ENCODE measurements at regions not wholly inside any gene's neighbourhood (a gene's known extent, or its start where the extent isn't known, plus 50 kb on each side); places are given as distances from the start of the nearest gene placed in this dataset.

GRCh38 chr5:33334829-33335228 lies 105.9 kb upstream of the TARS1 start:
- no peak for DNase-seq

DNA sequence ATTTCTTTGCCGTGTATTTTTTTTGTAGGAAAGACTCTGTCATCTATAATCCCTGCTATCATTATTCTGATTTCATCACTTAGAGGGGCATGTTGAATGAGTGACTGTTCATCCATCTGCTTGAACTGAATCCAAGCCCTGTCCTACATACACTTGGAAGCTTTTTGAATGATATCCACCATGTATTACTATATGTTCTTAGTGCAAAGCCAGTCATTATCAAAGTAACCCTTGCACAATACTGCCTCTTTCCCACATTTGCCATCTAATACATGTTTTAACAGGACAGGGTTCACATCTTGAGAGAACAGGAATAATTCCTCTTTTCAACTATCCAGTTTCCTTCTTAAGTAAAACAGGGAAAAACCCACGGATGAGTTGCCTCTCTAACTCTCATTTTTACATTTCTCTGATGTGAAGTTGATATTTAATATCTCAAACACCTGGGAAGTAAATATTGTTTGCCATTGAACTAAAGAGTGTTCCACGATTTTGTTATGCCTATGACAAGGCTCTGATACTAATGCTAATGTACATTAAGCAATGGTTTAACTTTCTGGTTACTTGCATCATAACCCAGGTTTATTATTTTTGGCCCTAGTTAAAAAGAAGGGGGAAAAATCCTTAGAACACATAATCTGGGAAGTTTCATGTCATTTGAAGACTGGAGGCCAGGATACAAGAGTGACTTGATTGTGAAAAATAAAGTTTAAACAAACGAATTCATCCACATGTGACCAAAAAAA lies 103.7 kb upstream of the TARS1 start:
- DNase-seq = no peak

DNA sequence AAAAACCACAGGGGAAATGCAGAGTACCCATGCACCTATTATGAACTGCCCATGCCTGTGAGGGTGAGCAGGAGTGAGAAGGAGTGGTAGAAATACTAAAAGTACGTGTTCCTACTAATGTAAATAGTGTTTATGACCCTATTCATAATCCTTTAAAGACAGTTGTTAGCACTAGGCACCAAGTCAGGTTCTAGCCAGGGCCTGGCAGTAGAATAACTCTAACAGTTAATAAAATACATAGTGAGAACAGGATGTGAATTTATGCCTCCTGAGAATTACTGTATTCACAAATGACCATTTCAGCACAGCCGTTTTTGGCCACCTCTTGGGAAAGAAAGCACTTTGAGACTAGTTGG lies 103.2 kb upstream of the TARS1 start:
- no peak for DNase-seq

DNA sequence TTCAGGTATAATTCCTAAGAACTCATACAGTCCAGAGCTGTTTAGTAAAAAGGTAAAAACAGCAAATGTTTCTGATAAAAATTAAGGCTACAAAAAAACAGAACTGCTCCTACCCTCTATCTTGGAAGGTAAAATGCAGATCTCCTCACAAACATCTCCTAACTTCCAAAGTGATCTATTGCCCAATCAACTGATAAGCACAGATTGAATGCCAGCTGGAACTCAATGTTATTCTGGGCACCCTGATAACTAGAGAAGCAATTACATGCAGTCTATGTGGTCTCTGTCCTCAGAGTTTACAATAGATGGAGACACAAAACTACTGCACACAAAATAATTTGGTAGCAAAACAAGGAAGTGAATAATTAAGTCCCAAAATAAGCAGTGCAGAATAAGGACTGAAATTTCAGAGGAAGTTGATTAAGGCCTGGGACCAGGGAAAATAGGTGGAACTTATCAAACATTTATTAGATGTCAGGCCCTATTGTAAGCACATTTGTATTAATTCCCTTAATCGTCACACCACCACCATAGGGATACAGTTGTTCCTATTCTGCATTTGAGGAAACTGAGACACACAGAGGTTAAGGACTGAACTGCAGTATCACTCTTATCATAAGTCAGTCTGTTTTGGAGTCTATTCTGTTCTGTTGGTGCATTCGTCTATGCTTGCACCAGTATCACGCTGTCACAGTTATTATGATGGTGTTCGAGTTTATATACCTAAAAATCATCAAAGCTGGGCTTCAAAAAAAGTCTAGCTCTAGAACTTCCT lies 102.2 kb upstream of the TARS1 start:
- DNase-seq = no peak

DNA sequence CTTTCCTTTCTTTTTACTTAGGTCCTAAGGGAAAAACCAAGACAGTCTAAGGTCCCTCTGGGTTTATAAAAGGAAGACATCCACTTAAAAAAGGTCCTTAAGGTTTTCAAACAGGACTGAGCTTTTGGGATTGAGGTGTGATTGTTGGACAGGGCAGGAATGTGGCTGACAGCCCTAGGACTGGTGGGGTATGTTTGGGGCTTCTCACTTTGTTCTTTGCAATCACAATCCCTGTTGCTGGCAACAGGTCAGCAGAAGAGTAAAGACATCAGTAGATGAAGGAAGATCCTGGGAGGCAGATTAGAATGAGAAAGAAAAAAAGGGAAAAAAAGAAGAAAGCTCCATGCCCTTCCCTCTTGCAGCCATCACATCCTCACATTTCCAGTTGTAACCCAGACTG lies 101.4 kb upstream of the TARS1 start:
- no peak for DNase-seq

DNA sequence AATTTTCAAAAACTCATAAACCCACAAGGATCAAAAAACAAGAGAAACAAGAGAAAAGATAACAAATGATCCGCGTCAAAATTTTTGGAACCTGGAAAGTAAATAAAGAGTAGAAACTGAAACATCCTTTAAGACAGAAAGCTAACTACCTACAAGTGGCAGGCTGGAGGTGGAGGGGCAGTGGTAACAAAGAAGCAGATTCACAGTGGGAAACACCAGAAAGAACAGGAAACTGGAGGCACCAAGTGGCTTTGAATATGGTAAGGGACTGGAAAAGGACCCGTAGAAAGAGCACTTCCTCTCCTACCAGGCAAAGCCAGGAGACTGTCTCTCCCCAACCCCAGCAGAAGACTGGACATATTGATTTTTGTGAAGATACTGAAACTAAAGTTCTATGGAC lies 100.6 kb upstream of the TARS1 start:
- DNase-seq = no peak

DNA sequence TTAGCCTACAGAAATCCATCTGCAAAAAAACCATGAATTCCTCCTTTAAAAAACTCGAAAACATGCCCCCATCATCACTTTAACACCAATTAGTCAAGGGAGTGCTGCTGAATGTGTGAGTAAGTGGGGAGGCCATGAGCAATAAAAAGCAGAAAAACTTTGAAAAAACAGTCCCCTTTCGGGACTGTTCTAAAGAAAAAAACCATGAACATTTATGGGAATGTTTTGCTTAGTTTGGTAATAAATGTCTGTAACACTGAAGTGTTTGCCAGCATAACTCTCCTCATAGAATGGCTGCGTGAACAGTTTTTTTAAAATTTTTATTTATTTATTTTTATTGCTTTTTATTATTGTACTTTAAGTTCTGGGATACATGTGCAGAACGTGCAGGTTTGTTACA lies 99.4 kb upstream of the TARS1 start:
- DNase-seq = no peak

DNA sequence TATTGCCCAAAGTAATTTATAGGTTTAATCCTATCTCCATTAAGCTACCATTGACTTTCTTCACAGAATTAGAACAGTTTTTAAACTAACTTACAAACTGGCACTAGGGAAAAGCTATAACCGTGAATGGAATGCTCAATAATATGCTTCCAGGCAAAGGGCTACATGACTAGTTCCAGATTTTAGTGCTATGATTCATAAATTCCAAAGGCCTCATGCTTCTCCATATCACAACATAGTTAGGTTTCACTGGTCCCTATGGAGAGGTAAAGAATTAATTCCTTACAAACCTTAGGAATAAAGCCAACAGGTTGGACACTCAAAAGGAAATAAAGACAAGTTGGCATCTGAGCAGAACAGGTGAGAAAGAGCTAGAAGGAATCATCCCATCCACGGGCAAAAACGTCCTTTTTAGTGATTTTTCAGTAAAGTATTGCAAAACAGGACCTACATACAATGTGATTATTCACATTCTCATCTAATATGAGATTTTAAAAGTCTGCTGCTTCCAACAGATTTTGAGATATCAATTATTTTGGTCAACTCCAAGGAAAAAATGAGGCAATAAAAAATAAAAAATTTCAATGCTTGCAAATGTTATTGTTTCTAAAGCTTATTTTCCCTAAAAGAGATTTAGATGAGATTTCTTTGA lies 97.0 kb upstream of the TARS1 start:
- no peak for DNase-seq

GRCh38 chr5:33346534-33346933 lies 94.2 kb upstream of the TARS1 start:
- no peak for DNase-seq

DNA sequence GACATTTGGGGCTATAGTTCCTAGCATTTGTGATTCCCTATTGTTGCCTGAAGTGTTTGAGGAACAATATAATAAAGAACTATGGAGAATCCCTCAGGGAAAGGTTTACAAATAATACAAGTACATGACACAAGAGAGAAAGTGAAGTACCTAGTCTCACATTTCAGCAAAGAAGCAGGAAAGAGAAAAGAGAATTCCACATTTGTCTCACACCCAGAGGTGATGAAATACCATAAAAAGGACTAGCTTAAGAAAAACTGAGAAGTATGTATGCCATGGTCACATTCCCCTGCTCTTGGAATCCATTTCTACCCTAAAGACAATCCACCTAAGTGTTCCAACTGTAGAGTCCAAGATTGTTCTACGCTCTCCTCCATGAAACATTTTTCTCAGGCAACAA lies 79.0 kb upstream of the TARS1 start:
- no peak for DNase-seq

- no peak for DNase-seq
Measured at GRCh38 chr5:33362915-33363314, 77.8 kb upstream of the TARS1 start.

- no peak for DNase-seq
Measured at GRCh38 chr5:33363537-33363936, 77.2 kb upstream of the TARS1 start.

DNA sequence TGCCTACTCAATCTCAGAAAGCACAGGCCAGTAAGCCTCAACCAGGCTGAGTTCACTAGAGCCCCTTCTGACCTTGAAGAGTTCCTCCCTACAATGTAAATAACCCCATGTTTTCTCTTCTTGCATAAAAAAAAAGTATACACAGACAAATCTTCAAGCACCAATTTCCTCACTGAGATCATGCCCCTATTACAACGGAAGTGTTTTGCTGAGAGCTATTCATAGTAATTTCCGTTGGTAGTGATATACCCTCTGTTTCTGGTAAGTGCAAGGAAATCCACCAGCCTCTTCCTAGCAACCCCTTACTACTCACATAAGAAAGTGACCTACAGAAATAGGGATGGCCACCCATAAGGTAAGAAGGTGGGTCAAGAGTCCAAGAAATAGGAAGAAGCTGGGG lies 76.4 kb upstream of the TARS1 start:
- DNase-seq = no peak

GRCh38 chr5:33367416-33367815 lies 73.3 kb upstream of the TARS1 start:
- DNase-seq = no peak

DNA sequence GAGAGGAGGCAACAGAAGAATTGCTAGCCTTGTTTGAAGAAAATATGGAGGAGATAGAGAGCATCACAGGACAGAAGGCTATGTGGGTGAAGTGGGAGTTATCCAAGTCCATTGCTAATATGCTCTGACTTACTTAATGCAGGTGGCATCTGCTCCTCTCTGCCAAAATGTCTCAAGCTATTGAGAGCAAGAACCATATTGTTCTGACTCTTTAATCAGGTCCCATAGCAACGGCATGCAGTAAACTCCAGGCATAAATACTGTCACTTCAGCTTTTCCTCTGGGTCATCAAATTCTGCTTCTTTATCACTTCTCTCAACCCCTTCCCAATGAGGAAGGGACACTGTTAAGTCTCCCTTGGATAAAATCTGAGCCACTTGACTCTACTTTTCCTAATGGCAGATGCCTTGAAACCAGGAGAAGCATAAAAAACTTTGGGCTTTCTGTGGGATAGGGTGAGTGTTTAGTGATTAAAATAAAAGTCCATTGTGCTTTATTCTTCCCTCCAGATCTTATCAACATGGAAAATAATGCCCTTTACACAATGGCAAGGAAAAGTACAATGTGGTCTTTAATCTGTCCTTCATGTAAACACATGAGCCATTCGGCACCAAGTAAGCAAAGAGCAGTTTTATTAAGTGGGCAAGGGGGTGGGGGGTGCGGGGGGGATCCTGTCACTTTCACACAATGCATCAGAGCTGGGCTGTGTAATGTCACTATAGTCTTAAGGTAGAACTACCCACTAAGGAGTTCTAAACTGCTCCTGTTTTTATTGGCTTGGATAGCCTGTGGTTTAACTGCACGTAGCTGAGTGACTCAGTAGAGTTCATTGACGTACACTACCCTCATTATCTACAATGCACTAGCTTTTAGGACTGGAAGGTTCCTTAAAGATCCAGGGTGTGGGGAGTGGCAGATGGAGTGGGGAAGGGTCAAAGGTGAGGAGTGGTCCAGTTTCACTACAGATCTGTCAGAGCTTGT lies 71.0 kb upstream of the TARS1 start:
- no peak for DNase-seq

DNA sequence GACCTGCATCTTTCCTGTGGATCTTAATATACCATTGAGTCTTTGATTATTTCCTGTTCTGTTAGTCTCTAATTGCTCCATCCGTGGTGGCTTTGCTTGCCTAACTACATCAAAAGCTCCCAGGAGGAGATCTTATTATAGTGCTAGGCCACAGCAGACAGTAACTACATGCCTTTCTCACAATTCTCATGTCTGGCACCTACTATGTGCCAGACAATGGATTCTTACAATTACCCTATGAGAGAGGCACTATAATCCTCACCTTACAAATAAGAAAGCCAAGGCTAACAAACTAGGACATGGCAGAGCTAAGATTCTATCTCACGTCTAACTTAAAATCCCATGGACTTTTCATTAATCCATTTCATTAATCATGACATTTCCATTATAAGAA lies 70.3 kb upstream of the TARS1 start:
- DNase-seq = no peak

- DNase-seq = no peak
Measured at GRCh38 chr5:33371660-33372059, 69.1 kb upstream of the TARS1 start.

- no peak for DNase-seq
Measured at GRCh38 chr5:33372721-33373472, 67.9 kb upstream of the TARS1 start.

DNA sequence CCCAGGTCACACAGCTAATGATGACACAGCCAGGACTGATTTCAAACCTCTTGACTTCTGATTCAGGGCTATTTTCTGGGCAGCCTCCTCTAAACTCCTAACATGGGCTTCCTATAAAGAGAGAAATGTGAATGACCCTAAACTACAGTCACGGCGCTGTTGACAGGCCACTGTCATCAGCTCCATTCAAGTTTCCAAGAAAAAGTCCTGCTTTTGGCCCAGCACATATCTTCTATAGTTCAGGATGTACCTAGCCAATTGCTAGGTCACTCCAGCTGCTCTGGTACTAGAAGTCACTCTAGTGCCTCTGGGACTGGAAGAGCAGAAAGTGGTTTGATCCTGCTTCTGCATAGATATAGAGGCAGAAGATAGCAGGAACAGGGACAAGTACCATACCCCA lies 64.9 kb upstream of the TARS1 start:
- DNase-seq = no peak

- DNase-seq = no peak
Measured at GRCh38 chr5:33379757-33380156, 61.0 kb upstream of the TARS1 start.

- no peak for DNase-seq
Measured at GRCh38 chr5:33381243-33381642, 59.5 kb upstream of the TARS1 start.
